Activated CD4-positive, alpha-beta T cell treated with anti-CD3 and anti-CD28 coated beads, Interleukin-2, amount 10 ng/mL, durations not matched to agents 7 days and 5 days (primary cell): ENCODE measurements at regions not wholly inside any gene's neighbourhood (a gene's known extent, or its start where the extent isn't known, plus 50 kb on each side); places are given as distances from the start of the nearest gene placed in this dataset.

Experiments
- CTCF ChIA-PET: fragments of 350-600 bp; sonication (Branson Sonifier 250); formaldehyde crosslinking; loops from one replicate; lab custom pipeline; 2021; ENCODE audit warnings: antibody characterized with exemption; lab: Charles Lee
- POLR2A ChIA-PET: fragments of 350-600 bp; sonication (Branson Sonifier 250); formaldehyde crosslinking; loops from one replicate; lab custom pipeline; 2021; ENCODE audit warnings: antibody characterized with exemption; lab: Charles Lee
- DNase-seq: peaks from one replicate; pipeline ENCODE4 v3.0.0-alpha.2; 2020
- H3K27ac Mint-ChIP-seq: one replicate; pipeline ENCODE4 v1.8.0; 2021; ENCODE audit warnings: mild to moderate bottlenecking, moderate library complexity, mixed read lengths
- H3K27me3 Mint-ChIP-seq: one replicate; pipeline ENCODE4 v1.8.0; 2021; ENCODE audit warnings: mixed read lengths
- H3K36me3 Mint-ChIP-seq: one replicate; pipeline ENCODE4 v1.8.0; 2021; ENCODE audit warnings: low read depth, mixed read lengths
- H3K4me1 Mint-ChIP-seq: one replicate; pipeline ENCODE4 v1.8.0; 2021; ENCODE audit warnings: mixed read lengths
- H3K4me3 Mint-ChIP-seq: one replicate; pipeline ENCODE4 v1.8.0; 2021; ENCODE audit warnings: mild to moderate bottlenecking, moderate library complexity, mixed read lengths
- H3K9me3 Mint-ChIP-seq: one replicate; pipeline ENCODE4 v1.8.0; 2021; ENCODE audit warnings: mixed read lengths

DNA sequence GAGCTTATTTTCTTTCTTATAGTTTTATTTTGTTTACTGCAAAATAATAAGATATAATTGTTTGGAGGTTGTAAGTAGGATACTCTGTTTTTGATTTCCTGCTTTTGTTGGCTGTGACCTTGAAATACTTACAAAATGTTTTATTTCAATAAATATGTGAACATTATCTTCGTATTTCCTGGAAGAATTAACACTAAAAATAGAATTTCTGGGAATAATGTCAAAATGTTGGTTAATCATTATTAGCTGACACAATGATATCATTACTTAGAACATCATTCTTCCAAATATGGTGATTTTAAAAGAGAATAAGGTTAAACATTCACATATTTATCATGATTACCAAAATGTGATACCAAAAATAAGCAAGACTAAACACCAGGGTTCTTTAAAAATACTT is 1148.6 kb upstream of the PRR20A start:
- H3K9me3 Mint-ChIP-seq: no peaks in the 10 kb centered on the region
- no peak for DNase-seq
- H3K27ac Mint-ChIP-seq: no peak overlapping the region
- CTCF ChIA-PET: no interaction called here
- no peaks in the 10 kb centered on the region for H3K4me1 Mint-ChIP-seq
- H3K36me3 Mint-ChIP-seq: no peaks in the 10 kb centered on the region
- no peak overlapping the region for H3K4me3 Mint-ChIP-seq
- POLR2A ChIA-PET: no interaction called here
- H3K27me3 Mint-ChIP-seq: no peaks in the 10 kb centered on the region

DNA sequence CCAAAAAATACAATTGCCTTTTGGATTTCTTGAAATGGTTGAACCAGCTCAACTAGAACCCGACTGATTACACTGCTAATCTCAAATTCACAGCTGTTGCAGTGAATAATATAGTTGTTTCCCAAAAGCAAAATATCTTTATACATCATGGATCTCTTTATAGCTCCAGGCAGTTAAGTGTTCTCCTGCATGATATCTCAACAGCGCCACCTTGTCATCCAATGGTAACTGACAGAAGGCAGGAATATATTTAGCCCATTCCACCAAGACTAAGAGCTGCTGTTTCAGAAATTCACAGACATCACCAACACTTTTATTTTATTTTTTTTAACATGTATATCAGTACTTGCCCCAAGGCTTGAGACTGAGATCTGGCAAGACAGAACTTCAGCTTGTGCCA is 1141.0 kb upstream of the PRR20A start:
- H3K9me3 Mint-ChIP-seq: peaks cover 17% of the 10 kb centered on the region
- H3K27me3 Mint-ChIP-seq: no peaks in the 10 kb centered on the region
- H3K27ac Mint-ChIP-seq: no peak overlapping the region
- DNase-seq: no peak
- ChIA-PET CTCF (no interaction called here), POLR2A (no interaction called here)
- no peak overlapping the region for H3K4me3 Mint-ChIP-seq
- H3K4me1 Mint-ChIP-seq: no peaks in the 10 kb centered on the region
- no peaks in the 10 kb centered on the region for H3K36me3 Mint-ChIP-seq

DNA sequence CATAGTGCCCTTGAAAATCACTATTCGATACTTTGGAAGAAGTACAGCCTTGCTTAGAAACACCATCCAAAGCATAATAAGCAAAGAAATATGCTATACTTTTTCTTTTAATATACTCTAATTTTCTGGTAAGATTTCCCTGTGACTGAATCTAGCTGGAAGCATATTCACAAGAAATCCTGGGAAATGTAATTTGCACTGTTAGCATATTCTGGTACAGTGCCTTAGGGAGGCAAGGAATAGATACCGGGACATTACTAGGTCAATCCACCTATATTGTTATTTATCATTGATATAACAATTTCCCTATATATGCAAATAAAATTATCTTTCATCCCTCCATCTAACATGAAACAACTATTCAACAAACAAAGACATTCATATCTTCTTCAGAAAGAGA is 1131.3 kb upstream of the PRR20A start:
- CTCF ChIA-PET: no interaction called here
- Mint-ChIP-seq H3K27ac (no peak overlapping the region), H3K9me3 (peaks cover under 1% of the 10 kb centered on the region), H3K4me1 (no peaks in the 10 kb centered on the region), H3K36me3 (no peaks in the 10 kb centered on the region), H3K27me3 (no peaks in the 10 kb centered on the region), H3K4me3 (no peak overlapping the region)
- DNase-seq: no peak
- POLR2A ChIA-PET: no interaction called here

DNA sequence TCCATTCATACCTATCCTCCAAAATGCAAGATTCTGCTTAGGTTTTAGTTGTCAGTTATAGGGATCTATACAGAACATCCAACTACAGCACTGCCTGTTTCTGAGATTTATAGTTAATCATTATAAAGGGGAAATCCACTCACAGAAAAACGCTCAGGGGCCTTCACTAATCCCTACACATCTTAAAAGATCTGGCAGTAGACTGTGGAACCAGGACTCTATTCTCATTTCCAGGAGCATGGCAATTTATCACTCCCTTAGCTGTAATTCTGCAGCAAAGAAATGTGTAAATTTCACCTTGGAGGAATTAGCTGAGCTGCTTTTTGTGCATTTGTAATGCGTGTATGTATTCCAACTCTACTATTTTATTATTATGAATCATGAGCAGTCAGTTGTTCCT is 1128.1 kb upstream of the PRR20A start:
- no peaks in the 10 kb centered on the region for H3K27me3 Mint-ChIP-seq
- H3K4me1 Mint-ChIP-seq: no peaks in the 10 kb centered on the region
- peaks cover 5% of the 10 kb centered on the region for H3K9me3 Mint-ChIP-seq
- H3K4me3 Mint-ChIP-seq: no peak overlapping the region
- ChIA-PET POLR2A (no interaction called here), CTCF (no interaction called here)
- no peak overlapping the region for H3K27ac Mint-ChIP-seq
- H3K36me3 Mint-ChIP-seq: no peaks in the 10 kb centered on the region
- DNase-seq: no peak

DNA sequence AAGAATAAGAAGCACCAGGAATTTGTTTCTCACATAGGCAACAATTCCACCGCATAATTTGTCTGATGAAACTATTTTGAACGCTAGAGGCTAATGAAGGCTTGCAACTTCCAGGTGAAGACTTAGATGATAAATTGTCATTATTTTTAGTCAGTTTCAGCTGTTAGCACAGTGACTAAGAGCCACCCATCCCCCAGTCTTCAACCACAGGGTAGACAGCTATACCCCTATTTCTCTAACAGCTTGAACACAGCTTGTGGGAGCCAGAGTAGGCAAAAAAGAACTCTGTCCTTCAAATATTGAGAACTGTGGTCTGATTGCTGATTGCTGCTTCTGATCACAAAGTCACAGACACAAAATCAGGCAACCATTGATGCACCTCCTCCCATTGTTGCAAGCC is 1124.8 kb upstream of the PRR20A start:
- DNase-seq: no peak
- Mint-ChIP-seq H3K4me3 (no peak overlapping the region), H3K4me1 (no peaks in the 10 kb centered on the region), H3K9me3 (peaks cover 7% of the 10 kb centered on the region), H3K36me3 (no peaks in the 10 kb centered on the region), H3K27me3 (no peaks in the 10 kb centered on the region), H3K27ac (no peak overlapping the region)
- POLR2A ChIA-PET: no interaction called here
- CTCF ChIA-PET: no interaction called here

DNA sequence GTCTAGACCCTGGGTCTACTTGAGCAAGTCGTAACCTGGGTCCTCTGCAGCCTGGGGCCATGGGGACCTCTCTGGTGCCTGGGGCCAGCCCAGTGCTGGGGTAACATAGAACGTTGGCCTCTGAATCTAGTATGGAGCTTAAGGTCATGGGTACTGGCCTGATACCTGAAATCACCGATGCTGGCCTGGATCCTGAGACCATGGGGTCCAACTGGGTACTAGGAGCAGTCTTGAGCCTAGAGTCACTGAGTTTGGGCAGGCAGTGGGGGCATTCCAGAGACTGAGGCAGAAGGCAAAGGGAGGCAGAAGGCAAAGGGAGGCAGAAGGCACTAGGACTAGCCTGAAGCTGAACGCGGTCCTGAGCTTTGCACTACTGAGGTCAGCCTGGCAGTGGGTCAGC is 1121.1 kb upstream of the PRR20A start:
- no peak overlapping the region for H3K4me3 Mint-ChIP-seq
- ChIA-PET POLR2A (no interaction called here), CTCF (no interaction called here)
- DNase-seq: no peak
- no peaks in the 10 kb centered on the region for H3K4me1 Mint-ChIP-seq
- no peak overlapping the region for H3K27ac Mint-ChIP-seq
- peaks cover 5% of the 10 kb centered on the region for H3K9me3 Mint-ChIP-seq
- no peaks in the 10 kb centered on the region for H3K27me3 Mint-ChIP-seq
- H3K36me3 Mint-ChIP-seq: no peaks in the 10 kb centered on the region

DNA sequence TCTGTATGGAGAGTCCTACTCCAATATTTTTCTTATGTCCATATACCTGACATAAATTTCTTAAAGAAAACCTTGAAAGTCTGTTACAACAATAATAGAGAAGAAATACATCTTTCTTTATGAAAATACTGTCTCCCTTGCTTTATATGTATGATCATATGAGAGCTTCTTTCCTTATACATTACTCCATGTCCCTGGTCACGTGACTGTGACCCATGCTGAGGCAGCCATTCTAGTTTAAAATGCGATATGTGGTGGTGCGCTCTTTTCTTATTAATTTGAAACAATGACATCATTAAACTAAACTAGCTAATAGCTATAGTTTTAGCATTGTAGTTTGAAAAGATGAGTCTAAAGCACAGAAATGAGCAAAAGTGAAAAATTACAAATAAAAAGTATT is 1120.3 kb upstream of the PRR20A start:
- Mint-ChIP-seq H3K4me1 (no peaks in the 10 kb centered on the region), H3K4me3 (no peak overlapping the region), H3K36me3 (no peaks in the 10 kb centered on the region), H3K27ac (no peak overlapping the region), H3K27me3 (no peaks in the 10 kb centered on the region), H3K9me3 (peaks cover 3% of the 10 kb centered on the region)
- CTCF ChIA-PET: no interaction called here
- DNase-seq: no peak
- POLR2A ChIA-PET: no interaction called here

DNA sequence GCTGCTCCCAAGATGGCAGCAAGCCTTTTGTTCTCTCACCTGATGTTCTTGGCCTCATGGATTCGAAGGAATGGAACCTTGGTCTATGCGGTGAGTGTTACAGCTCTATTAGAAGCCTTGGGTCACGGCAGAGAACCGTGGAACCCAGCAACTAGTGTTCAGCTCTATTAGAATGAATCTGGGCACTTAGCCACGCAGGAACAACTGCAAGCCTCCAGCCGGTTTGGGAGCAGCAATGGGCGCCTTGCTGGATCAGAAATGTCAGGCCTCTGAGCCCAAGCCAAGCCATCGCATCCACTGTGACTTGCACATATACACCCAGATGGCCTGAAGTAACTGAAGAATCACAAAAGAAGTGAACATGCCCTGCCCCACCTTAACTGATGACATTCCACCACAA is 1100.7 kb upstream of the PRR20A start:
- peaks cover 30% of the 10 kb centered on the region for H3K9me3 Mint-ChIP-seq
- no peaks in the 10 kb centered on the region for H3K4me1 Mint-ChIP-seq
- no peak for DNase-seq
- no peaks in the 10 kb centered on the region for H3K36me3 Mint-ChIP-seq
- ChIA-PET POLR2A (no interaction called here), CTCF (no interaction called here)
- H3K27me3 Mint-ChIP-seq: no peaks in the 10 kb centered on the region
- no peak overlapping the region for H3K27ac Mint-ChIP-seq
- no peak overlapping the region for H3K4me3 Mint-ChIP-seq

DNA sequence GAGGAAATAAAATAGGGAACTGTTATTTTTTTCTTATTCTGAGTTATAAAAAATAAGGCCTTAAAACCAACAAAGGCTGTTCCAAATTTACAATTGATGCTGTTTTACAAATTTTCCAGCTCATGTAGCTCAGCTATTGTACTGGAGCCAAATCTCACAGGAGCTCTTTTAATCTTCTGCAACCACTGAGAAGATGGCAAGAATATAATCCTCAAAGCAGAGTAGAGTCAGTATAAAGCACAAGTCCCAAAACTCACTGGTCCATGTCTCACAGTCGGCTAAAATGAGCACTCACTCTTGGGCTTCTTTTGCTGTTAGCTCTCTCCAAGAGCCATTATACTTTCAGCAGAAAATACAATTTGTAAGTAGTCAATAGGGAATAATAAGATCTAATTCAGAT is 1074.4 kb upstream of the PRR20A start:
- no peaks in the 10 kb centered on the region for H3K9me3 Mint-ChIP-seq
- H3K4me3 Mint-ChIP-seq: no peak overlapping the region
- CTCF ChIA-PET: no interaction called here
- no peaks in the 10 kb centered on the region for H3K4me1 Mint-ChIP-seq
- H3K27me3 Mint-ChIP-seq: no peaks in the 10 kb centered on the region
- POLR2A ChIA-PET: no interaction called here
- no peak for DNase-seq
- no peak overlapping the region for H3K27ac Mint-ChIP-seq
- H3K36me3 Mint-ChIP-seq: no peaks in the 10 kb centered on the region

DNA sequence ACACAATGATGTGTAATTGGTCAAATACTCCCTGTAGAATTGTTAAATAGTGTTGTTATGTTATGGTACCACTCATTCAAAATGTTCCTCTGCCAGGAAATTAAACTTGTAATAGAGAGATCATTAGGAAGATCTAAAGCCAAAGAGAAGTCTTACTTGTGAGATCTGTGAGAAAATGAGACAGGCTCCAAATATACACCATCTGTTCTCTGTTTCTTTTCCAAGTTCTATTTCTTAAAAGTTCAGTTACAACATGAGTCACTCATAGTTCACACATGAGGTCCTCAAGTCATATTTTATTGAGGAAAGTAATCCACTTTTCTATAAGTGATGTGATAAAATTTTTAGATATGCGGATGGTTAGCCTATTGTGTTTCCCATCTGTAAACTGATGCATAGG is 1038.1 kb upstream of the PRR20A start:
- H3K4me1 Mint-ChIP-seq: no peaks in the 10 kb centered on the region
- peaks cover 13% of the 10 kb centered on the region for H3K9me3 Mint-ChIP-seq
- no peaks in the 10 kb centered on the region for H3K27me3 Mint-ChIP-seq
- no peak overlapping the region for H3K4me3 Mint-ChIP-seq
- no peaks in the 10 kb centered on the region for H3K36me3 Mint-ChIP-seq
- POLR2A ChIA-PET: no interaction called here
- DNase-seq: no peak
- CTCF ChIA-PET: no interaction called here
- no peak overlapping the region for H3K27ac Mint-ChIP-seq

DNA sequence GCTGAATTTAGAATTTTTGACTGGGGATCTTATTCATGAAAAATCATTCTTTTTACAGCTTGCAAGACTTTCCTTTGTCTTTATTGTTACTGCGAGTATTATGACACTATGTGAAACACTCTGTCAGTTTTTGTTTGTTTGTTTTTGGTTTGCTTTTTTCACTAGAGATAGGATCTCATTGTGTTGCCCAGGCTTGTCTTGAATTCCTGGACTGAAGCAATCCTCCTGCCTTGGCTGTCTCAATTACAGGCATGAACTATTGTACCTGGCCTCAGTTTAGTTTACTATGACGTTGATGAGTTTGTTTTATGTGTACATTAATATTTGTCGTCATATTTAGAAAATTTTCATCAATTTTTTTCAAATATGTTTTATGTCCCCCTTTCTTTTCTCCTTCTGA is 1030.0 kb upstream of the PRR20A start:
- ChIA-PET CTCF (no interaction called here), POLR2A (no interaction called here)
- Mint-ChIP-seq H3K4me3 (no peak overlapping the region), H3K9me3 (peaks cover 26% of the 10 kb centered on the region), H3K4me1 (no peaks in the 10 kb centered on the region), H3K36me3 (no peaks in the 10 kb centered on the region), H3K27me3 (no peaks in the 10 kb centered on the region), H3K27ac (no peak overlapping the region)
- no peak for DNase-seq

DNA sequence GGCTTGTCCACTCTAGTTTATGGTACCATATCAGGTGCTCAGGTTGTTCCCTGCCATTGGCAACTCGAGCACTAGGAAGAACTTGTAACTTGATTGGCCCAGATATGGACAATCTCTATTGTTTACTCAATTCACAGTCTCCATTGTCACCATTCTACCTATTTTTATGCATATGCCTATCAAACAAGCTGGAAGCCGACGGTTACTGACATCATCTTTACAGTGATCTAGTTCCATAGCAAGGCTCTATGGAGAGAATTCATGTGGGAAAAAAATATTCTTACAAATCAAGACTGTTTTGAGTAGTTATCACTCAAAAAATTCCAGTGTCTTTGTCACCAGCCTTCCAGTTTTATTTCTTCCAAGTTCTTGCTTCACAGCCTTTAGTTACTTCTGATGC is 1006.2 kb upstream of the PRR20A start:
- H3K9me3 Mint-ChIP-seq: peaks cover 9% of the 10 kb centered on the region
- no peaks in the 10 kb centered on the region for H3K27me3 Mint-ChIP-seq

DNA sequence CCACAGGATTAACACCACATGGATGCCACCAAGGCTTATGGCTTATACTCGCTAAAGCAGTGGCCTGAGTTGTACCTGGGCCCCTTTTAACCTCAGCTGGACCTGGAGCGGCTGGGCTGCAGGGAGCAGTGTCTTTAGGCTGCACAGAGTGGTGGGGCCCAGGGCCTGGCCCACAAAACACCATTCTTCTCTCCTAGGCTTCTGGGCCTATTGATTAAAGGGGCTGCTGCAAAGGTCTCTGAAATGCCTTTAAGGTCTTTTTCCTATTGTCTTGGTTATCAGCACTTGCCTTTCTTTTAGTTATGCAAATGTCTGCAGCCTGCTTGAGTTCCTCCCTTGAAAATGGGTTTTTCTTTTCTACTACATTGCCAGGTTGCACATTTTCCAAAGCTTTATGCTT is 973.9 kb upstream of the PRR20A start:
- Mint-ChIP-seq H3K27me3 (no peaks in the 10 kb centered on the region), H3K27ac (no peak overlapping the region), H3K4me1 (no peaks in the 10 kb centered on the region), H3K9me3 (peaks cover 11% of the 10 kb centered on the region), H3K36me3 (no peaks in the 10 kb centered on the region), H3K4me3 (no peak overlapping the region)
- no peak for DNase-seq
- POLR2A ChIA-PET: no interaction called here
- CTCF ChIA-PET: no interaction called here

More for the DNA sequence above, 1006.2 kb upstream of the PRR20A start:
- H3K4me1 Mint-ChIP-seq: no peaks in the 10 kb centered on the region
- ChIA-PET CTCF (no interaction called here), POLR2A (no interaction called here)
- no peak overlapping the region for H3K27ac Mint-ChIP-seq
- DNase-seq: no peak
- no peak overlapping the region for H3K4me3 Mint-ChIP-seq
- H3K36me3 Mint-ChIP-seq: no peaks in the 10 kb centered on the region

DNA sequence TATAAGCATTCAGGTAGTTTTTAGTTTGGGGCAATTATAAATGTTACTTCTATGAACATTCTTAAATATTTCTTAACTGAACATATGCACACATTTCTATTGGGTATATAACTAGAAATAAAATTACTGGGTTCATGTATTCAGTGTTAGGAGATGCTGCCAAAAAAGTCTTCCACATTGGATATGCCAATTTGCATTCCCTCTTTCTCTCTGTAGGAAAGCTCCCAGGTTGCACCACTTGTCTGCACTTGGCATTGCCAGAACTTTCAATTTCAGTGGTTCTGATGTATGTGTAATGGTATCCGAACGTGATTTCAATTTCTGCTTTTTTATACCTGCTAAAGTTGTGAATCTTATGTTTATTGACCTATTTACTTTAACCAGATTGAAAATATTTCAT is 972.1 kb upstream of the PRR20A start:
- Mint-ChIP-seq H3K36me3 (no peaks in the 10 kb centered on the region), H3K27me3 (no peaks in the 10 kb centered on the region), H3K4me3 (no peak overlapping the region), H3K27ac (no peak overlapping the region), H3K4me1 (no peaks in the 10 kb centered on the region), H3K9me3 (peaks cover 14% of the 10 kb centered on the region)
- CTCF ChIA-PET: no interaction called here
- DNase-seq: no peak
- POLR2A ChIA-PET: no interaction called here

DNA sequence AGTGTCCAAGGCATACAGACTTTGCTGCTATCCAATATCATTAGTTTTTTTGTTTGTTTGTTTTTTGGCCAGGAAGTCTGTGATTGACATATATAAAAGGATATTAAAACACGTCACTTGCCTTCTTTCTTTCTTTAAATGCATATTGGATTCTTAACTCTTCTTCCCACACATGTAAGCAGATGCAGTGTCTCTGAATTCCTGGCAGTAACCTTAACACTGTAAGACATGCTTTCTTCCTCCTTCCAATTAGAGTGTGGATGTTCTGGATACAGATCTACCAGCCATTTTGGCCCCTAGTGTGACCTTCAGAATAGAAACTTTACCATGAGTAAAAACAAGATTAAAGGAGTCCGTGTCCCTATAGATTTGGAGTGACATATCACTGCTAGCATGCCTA is 967.4 kb upstream of the PRR20A start:
- no peaks in the 10 kb centered on the region for H3K4me1 Mint-ChIP-seq
- H3K4me3 Mint-ChIP-seq: no peak overlapping the region
- no peaks in the 10 kb centered on the region for H3K27me3 Mint-ChIP-seq
- POLR2A ChIA-PET: no interaction called here
- H3K27ac Mint-ChIP-seq: no peak overlapping the region
- peaks cover 12% of the 10 kb centered on the region for H3K9me3 Mint-ChIP-seq
- DNase-seq: no peak
- no peaks in the 10 kb centered on the region for H3K36me3 Mint-ChIP-seq
- CTCF ChIA-PET: no interaction called here
